Smooth muscle cell (in vitro differentiated cells): ENCODE measurements at regions not wholly inside any gene's neighbourhood (a gene's known extent, or its start where the extent isn't known, plus 50 kb on each side); places are given as distances from the start of the nearest gene placed in this dataset.
A peak's percentile ranks its signal among the peaks of the same experiment; 100 is the strongest.

ENCODE experiments used
- DNase-seq: peaks from one replicate; lab custom pipeline; 2025; ENCODE audit not compliant: unreplicated experiment; lab: John Stamatoyannopoulos, UW
- H2AFZ ChIP-seq: fragments of 200-600 bp; sonication (generic); 2 replicates; pipeline ENCODE4 v1.6.0; 2016; ENCODE audit warnings: antibody characterized with exemption, low read depth, mild to moderate bottlenecking
- H3F3A ChIP-seq: fragments of 200-600 bp; sonication (generic); 2 replicates; pipeline ENCODE4 v1.6.0; 2017; ENCODE audit warnings: antibody characterized with exemption, low read depth
- H3K27ac ChIP-seq: fragments of 200-600 bp; sonication (generic); 2 replicates; pipeline ENCODE4 v1.5.1; 2016; ENCODE audit warnings: low read depth, mild to moderate bottlenecking
- H3K27me3 ChIP-seq: fragments of 200-600 bp; sonication (generic); 2 replicates; pipeline ENCODE4 v1.6.1; 2016; ENCODE audit warnings: low read depth, mild to moderate bottlenecking
- H3K36me3 ChIP-seq: fragments of 200-600 bp; sonication (generic); 2 replicates; pipeline ENCODE4 v1.5.1; 2016; ENCODE audit warnings: low read depth
- H3K4me1 ChIP-seq: fragments of 200-600 bp; sonication (generic); 2 replicates; pipeline ENCODE4 v1.5.1; 2016; ENCODE audit warnings: low read depth
- H3K4me2 ChIP-seq: fragments of 200-600 bp; sonication (generic); 2 replicates; pipeline ENCODE4 v1.6.0; 2016; ENCODE audit warnings: mild to moderate bottlenecking
- H3K4me3 ChIP-seq: fragments of 200-600 bp; sonication (generic); 2 replicates; pipeline ENCODE4 v1.5.1; 2016; ENCODE audit warnings: mild to moderate bottlenecking
- H3K79me2 ChIP-seq: fragments of 200-600 bp; sonication (generic); 2 replicates; pipeline ENCODE4 v1.6.0; 2016; ENCODE audit warnings: low read depth, mild to moderate bottlenecking
- H3K9ac ChIP-seq: fragments of 200-600 bp; sonication (generic); 2 replicates; pipeline ENCODE4 v1.6.0; 2016; ENCODE audit warnings: low read depth
- H3K9me3 ChIP-seq: fragments of 200-600 bp; sonication (generic); replicated peaks from 2 replicates; pipeline ENCODE4 v1.5.1; 2016; ENCODE audit warnings: low read depth
- H4K20me1 ChIP-seq: fragments of 200-600 bp; sonication (generic); 2 replicates; pipeline ENCODE4 v1.6.0; 2016; ENCODE audit warnings: low read depth
- CTCF ChIP-seq: fragments of 200-600 bp; sonication (generic); IDR thresholded peaks from 2 replicates; pipeline ENCODE4 v1.5.1; 2017; ENCODE audit warnings: borderline replicate concordance, mild to moderate bottlenecking, antibody characterized with exemption; ENCODE audit not compliant: insufficient read depth, poor library complexity, severe bottlenecking
- WGBS: methylation state at CpG from one replicate; pipeline ENCODE4 v1.1.7; 2016; ENCODE audit warnings: low lambda C conversion rate; 5-methylcytosine and 5-hydroxymethylcytosine counted together

GRCh38 chr5:158074992-158075769 lies 216.2 kb upstream of the CLINT1 start:
- Histone ChIP-seq H3F3A (no peaks in the 10 kb centered on the region), H3K4me2 (peak overlapping the region; percentile 78), H3K4me3 (peak overlapping the region; percentile 32), H3K9me3 (no peaks in the 10 kb centered on the region), H3K4me1 (peaks cover 5% of the 10 kb centered on the region), H3K27me3 (no peaks in the 10 kb centered on the region), H3K9ac (peak overlapping the region; percentile 87), H4K20me1 (no peaks in the 10 kb centered on the region), H3K36me3 (no peaks in the 10 kb centered on the region), H3K79me2 (no peaks in the 10 kb centered on the region), H3K27ac (peak overlapping the region; percentile 67), H2AFZ (peak overlapping the region; percentile 89)
- TF ChIP-seq CTCF: peak; percentile 74
- 32% methylated on average over 12 of the region's 12 CpGs for WGBS
- DNase-seq: peak; percentile 22

GRCh38 chr5:158074597-158074991 lies 215.6 kb upstream of the CLINT1 start:
- Histone ChIP-seq H3K27me3 (no peaks in the 10 kb centered on the region), H3K79me2 (no peaks in the 10 kb centered on the region), H3F3A (no peaks in the 10 kb centered on the region), H3K9me3 (no peaks in the 10 kb centered on the region), H4K20me1 (no peaks in the 10 kb centered on the region), H3K27ac (no peak overlapping the region), H3K4me1 (peaks cover 5% of the 10 kb centered on the region), H3K36me3 (no peaks in the 10 kb centered on the region), H2AFZ (no peak overlapping the region), H3K4me3 (no peak overlapping the region), H3K9ac (no peak overlapping the region), H3K4me2 (no peak overlapping the region)
- DNase-seq: no peak
- WGBS: 95% methylated on average over 2 of the region's 2 CpGs
- TF ChIP-seq CTCF: no peak

DNA sequence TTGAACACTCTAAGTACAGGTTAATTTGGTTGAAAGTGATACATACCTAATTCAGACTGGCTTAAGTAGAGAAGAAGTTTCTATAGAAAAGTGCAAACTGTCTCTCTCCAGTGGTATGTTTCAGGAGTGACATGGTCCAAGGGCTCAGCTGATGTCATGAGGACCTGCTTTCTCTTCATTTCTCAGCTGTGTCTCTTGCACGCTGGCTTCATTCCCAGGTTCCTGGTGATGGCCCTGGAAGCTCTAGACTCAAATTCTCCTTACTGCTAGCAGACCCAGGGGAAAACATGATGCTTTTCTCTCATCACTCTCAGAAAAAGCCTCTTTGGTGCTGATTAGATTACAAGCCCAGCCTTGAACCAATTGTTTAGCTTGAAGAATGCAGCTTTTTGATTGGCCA lies 211.9 kb upstream of the CLINT1 start:
- Histone ChIP-seq H3K36me3 (no peaks in the 10 kb centered on the region), H3K9ac (no peak overlapping the region), H3K4me3 (no peak overlapping the region), H2AFZ (no peak overlapping the region), H3K27ac (no peak overlapping the region), H3K79me2 (no peaks in the 10 kb centered on the region), H3K4me1 (peaks cover 5% of the 10 kb centered on the region), H4K20me1 (no peaks in the 10 kb centered on the region), H3K4me2 (no peak overlapping the region), H3F3A (no peaks in the 10 kb centered on the region), H3K9me3 (no peaks in the 10 kb centered on the region), H3K27me3 (no peaks in the 10 kb centered on the region)
- 90% methylated on average over 1 of the region's 1 CpG for WGBS
- TF ChIP-seq CTCF: no peak
- no peak for DNase-seq

- H3K79me2 ChIP-seq: no peaks in the 10 kb centered on the region
- H3K9ac ChIP-seq: no peak overlapping the region
- 88% methylated on average over 2 of the region's 2 CpGs for WGBS
- no peak overlapping the region for H3K4me3 ChIP-seq
- no peaks in the 10 kb centered on the region for H3F3A ChIP-seq
- no peaks in the 10 kb centered on the region for H3K9me3 ChIP-seq
- no peaks in the 10 kb centered on the region for H3K36me3 ChIP-seq
- no peak for DNase-seq
- no peak overlapping the region for H3K4me2 ChIP-seq
- H3K27me3 ChIP-seq: no peaks in the 10 kb centered on the region
- no peaks in the 10 kb centered on the region for H3K4me1 ChIP-seq
- no peak overlapping the region for H3K27ac ChIP-seq
- no peaks in the 10 kb centered on the region for H4K20me1 ChIP-seq
- no peak overlapping the region for H2AFZ ChIP-seq
- no peak for TF ChIP-seq CTCF
These were observed 210.9 kb upstream of the CLINT1 start for GRCh38 chr5:158069838-158070237.
